Small intestine (tissue), 7 donors: ENCODE measurements at regions not wholly inside any gene's neighbourhood (a gene's known extent, or its start where the extent isn't known, plus 50 kb on each side); places are given as distances from the start of the nearest gene placed in this dataset.

Experiments
- DNase-seq, 2 donors: peaks; one replicate each; pipeline versions ENCODE4 v3.0.0 to v3.0.0-alpha.2; 2013
- FAIRE-seq: peaks from 2 replicates; lab custom pipeline; 2012; peaks lifted over from hg19 to GRCh38; lab: Jason Lieb, UNC
- H3K27ac ChIP-seq, 3 donors: one replicate each; pipeline ENCODE4 v1.5.1; 2013; ENCODE audit warnings: low read length in 2 of 3, mild to moderate bottlenecking in 2 of 3, control low read depth in 1 of 3, inconsistent platforms in 1 of 3, low read depth in 1 of 3, moderate library complexity in 1 of 3
- H3K27me3 ChIP-seq, 3 donors: one replicate each; pipeline ENCODE4 v1.6.1; 2013; ENCODE audit warnings: low read length in 3 of 3, inconsistent platforms in 1 of 3; ENCODE audit not compliant: control insufficient read depth in 3 of 3, insufficient read depth in 3 of 3
- H3K36me3 ChIP-seq, 3 donors: one replicate each; pipeline ENCODE4 v1.6.1; 2013; ENCODE audit warnings: low read length in 3 of 3, inconsistent platforms in 1 of 3, low read depth in 1 of 3, mild to moderate bottlenecking in 1 of 3, moderate library complexity in 1 of 3; ENCODE audit not compliant: control insufficient read depth in 3 of 3, insufficient read depth in 2 of 3
- H3K4me1 ChIP-seq, 3 donors: one replicate each; pipeline ENCODE4 v1.6.1; 2013; ENCODE audit warnings: low read length in 2 of 3, inconsistent platforms in 1 of 3, low read depth in 1 of 3, mild to moderate bottlenecking in 1 of 3, moderate library complexity in 1 of 3; ENCODE audit not compliant: control insufficient read depth in 3 of 3, insufficient read depth in 2 of 3
- H3K4me3 ChIP-seq, 3 donors: one replicate each; pipeline ENCODE4 v1.5.1; 2013; ENCODE audit warnings: low read length in 3 of 3, control low read depth in 1 of 3, inconsistent platforms in 1 of 3, low read depth in 1 of 3, mild to moderate bottlenecking in 1 of 3, moderate library complexity in 1 of 3
- H3K9me3 ChIP-seq, 2 donors: one replicate each; pipeline ENCODE4 v1.6.1; 2013; ENCODE audit warnings: low read depth in 1 of 2, low read length in 1 of 2; ENCODE audit not compliant: control insufficient read depth in 2 of 2, insufficient read depth in 1 of 2
- WGBS, 3 donors: extraction: QIAGEN DNeasy Blood & Tissue Kit; methylation state at CpG; one replicate each; pipeline ENCODE4 v1.1.7; 2013; 5-methylcytosine and 5-hydroxymethylcytosine counted together
- donor health status: healthy with polysubstance abuse.
- donor health status: control.
- donor health status: control.
- donor health status: Bipolar disorder and iron deficiency.
- donor health status: healthy.

DNA sequence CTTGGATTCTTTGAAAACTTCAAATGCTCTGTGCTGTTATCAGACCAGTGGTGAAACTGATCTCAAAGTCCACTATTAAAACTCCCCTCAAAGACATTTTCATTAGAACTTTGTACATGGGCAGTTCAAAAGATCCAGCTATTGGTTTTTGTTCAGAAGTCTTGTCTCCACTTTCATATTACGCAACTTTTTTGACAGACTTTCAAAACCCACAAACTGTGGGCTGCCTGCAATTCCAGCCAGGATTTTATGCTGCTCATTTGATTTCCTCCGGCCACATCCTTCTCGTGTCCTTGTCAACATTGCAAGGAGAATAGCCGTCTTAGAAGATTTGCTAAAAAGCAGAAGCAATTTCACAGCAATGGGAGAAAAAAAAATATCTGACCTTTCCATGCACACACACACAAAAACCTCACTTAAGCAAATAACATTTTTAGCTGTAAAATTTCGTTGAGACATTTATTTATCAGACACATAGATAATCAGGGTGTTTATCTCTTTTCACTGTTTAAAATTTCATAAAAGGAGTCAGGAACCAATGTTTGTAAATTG lies 1990.5 kb downstream of the MAT2B start:
- H3K4me1 ChIP-seq: no peaks in the 10 kb centered on the region
- FAIRE-seq: no peak
- H3K9me3 ChIP-seq: no peaks in the 10 kb centered on the region
- H3K4me3 ChIP-seq: no peak overlapping the region
- no peaks in the 10 kb centered on the region for H3K36me3 ChIP-seq
- H3K27me3 ChIP-seq: no peaks in the 10 kb centered on the region
- no peak for DNase-seq
- H3K27ac ChIP-seq: no peak overlapping the region
- 23 to 26% (median 25%) methylated on average over 5 of the region's 5 CpGs for WGBS, 3 donors

GRCh38 chr5:165497707-165498106 lies 1992.3 kb downstream of the MAT2B start:
- 49 to 61% (median 52%) methylated on average over 5 of the region's 5 CpGs for WGBS, 3 donors
- FAIRE-seq: no peak

DNA sequence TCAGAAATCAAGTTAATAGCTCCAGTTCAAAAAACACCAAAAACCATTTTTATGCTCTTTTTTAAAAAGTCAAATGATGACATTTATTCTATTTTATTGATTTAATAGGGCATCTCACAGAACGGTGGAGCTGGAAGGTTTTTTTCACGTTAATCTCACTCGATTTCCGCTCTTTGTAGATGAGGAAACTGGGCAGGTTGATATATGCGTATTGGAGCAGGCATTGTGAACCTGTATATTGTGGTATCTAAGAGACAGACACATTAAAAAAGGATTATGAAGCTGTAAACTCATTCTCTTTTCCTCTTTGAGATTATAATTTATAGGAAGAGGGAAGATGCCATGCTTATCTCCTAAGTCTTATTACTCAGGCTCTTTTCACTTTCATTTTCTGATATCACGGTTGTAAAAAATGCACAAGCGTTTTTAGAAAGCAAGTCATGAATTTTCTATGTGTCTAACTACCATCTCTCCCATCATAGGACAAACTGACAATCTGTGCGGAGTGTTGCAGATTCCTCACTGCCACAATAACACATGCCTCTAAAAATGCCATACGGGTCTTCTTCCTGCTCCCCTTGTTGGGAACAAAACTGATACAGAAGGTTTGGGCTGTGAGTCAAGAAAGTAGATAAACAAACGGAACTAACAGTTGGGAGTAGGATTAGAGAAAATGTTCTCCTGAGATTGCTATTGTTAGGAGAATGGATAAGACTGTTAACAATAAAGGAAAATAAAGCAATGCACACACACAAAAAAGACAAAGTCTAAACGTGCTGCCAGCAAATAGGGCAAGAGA lies 1997.7 kb downstream of the MAT2B start:
- FAIRE-seq (no peak), DNase-seq (no peak)
- WGBS, 3 donors: 46 to 65% (median 55%) methylated on average over 11 of the region's 11 CpGs
- Histone ChIP-seq H3K9me3 (no peaks in the 10 kb centered on the region), H3K36me3 (no peaks in the 10 kb centered on the region), H3K27ac (no peak overlapping the region), H3K27me3 (no peaks in the 10 kb centered on the region), H3K4me1 (no peaks in the 10 kb centered on the region), H3K4me3 (no peak overlapping the region)

More at GRCh38 chr5:165497707-165498106, 1992.3 kb downstream of the MAT2B start:
- H3K4me1 ChIP-seq: no peaks in the 10 kb centered on the region
- H3K27me3 ChIP-seq: no peaks in the 10 kb centered on the region
- no peak overlapping the region for H3K4me3 ChIP-seq
- no peaks in the 10 kb centered on the region for H3K36me3 ChIP-seq
- no peak overlapping the region for H3K27ac ChIP-seq
- DNase-seq: peak in 1 of 2 donors; percentile 1
- H3K9me3 ChIP-seq: no peaks in the 10 kb centered on the region

- 43 to 64% (median 44%) methylated on average over 1 of the region's 1 CpG for WGBS, 3 donors
- Histone ChIP-seq H3K27me3 (no peaks in the 10 kb centered on the region), H3K4me3 (no peak overlapping the region), H3K9me3 (no peaks in the 10 kb centered on the region), H3K27ac (no peak overlapping the region), H3K36me3 (no peaks in the 10 kb centered on the region), H3K4me1 (no peaks in the 10 kb centered on the region)
- no peak for FAIRE-seq
- DNase-seq: no peak
These were observed 1999.3 kb downstream of the MAT2B start for GRCh38 chr5:165504674-165505073.

DNA sequence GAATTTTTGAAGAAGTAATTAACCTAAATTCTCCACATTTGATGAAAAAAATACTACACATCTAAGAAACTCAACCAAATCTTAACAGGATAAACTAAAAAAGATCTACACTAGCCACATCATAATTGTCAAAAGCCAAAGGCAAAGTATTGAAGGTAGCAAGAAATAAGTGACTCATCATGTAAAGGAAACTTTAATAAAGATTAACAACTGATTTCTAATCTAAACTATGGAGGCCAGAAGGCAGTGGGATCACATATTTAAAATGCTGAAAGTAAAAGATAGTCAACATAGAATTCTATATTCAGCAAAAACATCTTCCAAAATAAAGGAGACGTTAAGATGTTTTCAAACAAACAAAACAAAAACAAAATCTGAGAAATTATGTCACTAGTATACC lies 2002.9 kb downstream of the MAT2B start:
- Histone ChIP-seq H3K9me3 (no peaks in the 10 kb centered on the region), H3K27ac (no peak overlapping the region), H3K36me3 (no peaks in the 10 kb centered on the region), H3K4me3 (no peak overlapping the region), H3K4me1 (no peaks in the 10 kb centered on the region), H3K27me3 (no peaks in the 10 kb centered on the region)
- FAIRE-seq: no peak
- 78 to 88% (median 86%) methylated on average over 1 of the region's 1 CpG for WGBS, 3 donors
- DNase-seq: no peak

GRCh38 chr5:165508861-165509260 lies 2003.4 kb downstream of the MAT2B start:
- DNase-seq (no peak), FAIRE-seq (no peak)

GRCh38 chr5:165521816-165522610 lies 2016.6 kb downstream of the MAT2B start:
- Histone ChIP-seq H3K9me3 (no peaks in the 10 kb centered on the region), H3K4me3 (no peak overlapping the region), H3K4me1 (no peaks in the 10 kb centered on the region), H3K27me3 (no peaks in the 10 kb centered on the region), H3K36me3 (no peaks in the 10 kb centered on the region), H3K27ac (no peak overlapping the region)
- DNase-seq (no peak), FAIRE-seq (no peak)
- 57 to 75% (median 64%) methylated on average over 8 of the region's 8 CpGs for WGBS, 3 donors

More at GRCh38 chr5:165508861-165509260, 2003.4 kb downstream of the MAT2B start:
- no peak overlapping the region for H3K4me3 ChIP-seq
- H3K4me1 ChIP-seq: no peaks in the 10 kb centered on the region
- H3K27me3 ChIP-seq: no peaks in the 10 kb centered on the region
- no peak overlapping the region for H3K27ac ChIP-seq
- H3K36me3 ChIP-seq: no peaks in the 10 kb centered on the region
- peaks cover 0 to 3% of the 10 kb centered on the region in 2 donors for H3K9me3 ChIP-seq

DNA sequence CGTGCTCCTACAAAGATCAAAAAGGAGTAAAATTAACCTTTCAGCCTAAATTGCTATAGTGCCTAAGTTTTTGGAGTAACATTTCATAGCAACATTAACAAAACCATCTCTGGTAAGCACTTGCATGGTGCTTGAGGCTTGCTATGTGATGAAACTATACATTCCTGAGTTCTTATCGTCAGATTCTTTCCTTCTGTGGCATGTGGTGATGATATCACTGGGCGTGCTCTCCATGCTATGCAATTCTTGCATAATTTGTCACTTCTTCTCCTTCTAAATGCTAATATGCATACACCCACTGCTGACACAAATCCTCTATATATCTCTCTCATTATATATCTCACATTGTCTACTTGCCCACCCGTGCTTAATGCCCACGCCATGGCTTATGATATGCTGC lies 2019.9 kb downstream of the MAT2B start:
- DNase-seq (no peak), FAIRE-seq (no peak)
- Histone ChIP-seq H3K4me1 (no peaks in the 10 kb centered on the region), H3K9me3 (peaks cover 0 to 9% of the 10 kb centered on the region in 2 donors), H3K36me3 (no peaks in the 10 kb centered on the region), H3K4me3 (no peak overlapping the region), H3K27me3 (no peaks in the 10 kb centered on the region), H3K27ac (no peak overlapping the region)
- WGBS, 3 donors: 68 to 82% (median 73%) methylated on average over 5 of the region's 5 CpGs
